ENCODE measurements at regions not wholly inside any gene's neighbourhood (a gene's known extent, or its start where the extent isn't known, plus 50 kb on each side); places are given as distances from the start of the nearest gene placed in this dataset.

DNA sequence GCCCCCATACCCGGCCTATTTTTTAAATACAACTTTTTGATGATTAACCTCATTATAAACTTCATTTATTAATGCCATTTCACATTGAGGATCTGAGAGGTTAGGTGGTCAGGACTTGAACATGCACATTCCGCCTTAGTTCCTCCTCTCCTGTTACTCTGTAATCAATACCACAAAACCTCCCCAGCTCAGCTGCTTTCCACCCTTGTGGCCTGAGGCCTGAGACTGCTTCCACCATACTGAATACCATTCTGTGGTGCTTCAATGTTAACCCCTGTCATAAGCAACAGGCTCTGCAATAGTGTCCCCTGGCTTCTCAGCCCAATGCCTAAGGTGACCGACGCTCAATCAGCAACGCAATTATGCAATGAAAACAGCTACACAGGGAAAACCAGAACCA lies 405.4 kb downstream of the ETS1 start:
- dilution Hi-C loops (cut with MboI; ENCODE audit: extremely low pct_ligation_motif_present, low sequenced_read_pairs) (no loop called here), intact Hi-C loops (cut with micrococcal nuclease) (loop anchor here (2.0 to 5.0 kb wide), 2 partner anchors 449 to 525 kb away; no protein-coding TSS in a partner anchor)
- Histone ChIP-seq H3K79me2 (ENCODE audit: control insufficient read depth, insufficient read depth, low read length) (no peaks in the 10 kb centered on the region), H3K27ac (ENCODE audit: insufficient read depth, low read depth, low read length) (no peak overlapping the region), H3K27me3 (ENCODE audit: control insufficient read depth in 2 of 2, insufficient read depth in 2 of 2, low read length in 2 of 2) (no peaks in the 10 kb centered on the region), H3K4me3 (replicated peaks in 1 of 3; ENCODE audit: insufficient read depth in 1 of 3, low read depth in 1 of 3, low read length in 3 of 3) (no peak overlapping the region), H3K9ac (replicated peaks; ENCODE audit: extremely low read depth, insufficient read depth, low read length) (no peak overlapping the region), H4K20me1 (replicated peaks; ENCODE audit: control insufficient read depth, extremely low read depth, insufficient read depth, low read length) (no peaks in the 10 kb centered on the region), H2AFZ (ENCODE audit: low read depth, low read length) (no peak overlapping the region), H3K4me2 (ENCODE audit: insufficient read depth, low read length) (no peak overlapping the region), H3K36me3 (ENCODE audit: control insufficient read depth in 2 of 2, extremely low read depth in 1 of 2, insufficient read depth in 2 of 2, low read length in 2 of 2) (no peaks in the 10 kb centered on the region), H3K9me1 (replicated peaks; ENCODE audit: control insufficient read depth, extremely low read depth, insufficient read depth, low read length) (no peaks in the 10 kb centered on the region), H3K4me1 (ENCODE audit: control insufficient read depth, extremely low read depth, insufficient read depth, low read length) (peaks cover 19% of the 10 kb centered on the region), H3K9me3 (replicated peaks; ENCODE audit: control insufficient read depth, insufficient read depth, low read length) (no peaks in the 10 kb centered on the region)
- DNase-seq (ENCODE audit: low read depth, low spot score) (no peak), FAIRE-seq (no peak)
- ChIA-PET POLR2A (no interaction called here), CTCF (interaction anchor here (0.7 to 1.0 kb wide), 2 partner anchors 299 to 448 kb away, joined by 3 to 4 read pairs; no protein-coding TSS in a partner anchor)
- TF ChIP-seq POLR2AphosphoS5 (IDR thresholded peaks at IDR 0.05; ENCODE audit: insufficient read depth, low read depth, low read length) (no peak), EZH2 (IDR thresholded peaks at IDR 0.05; ENCODE audit: borderline replicate concordance, low read depth, low read length, severe bottlenecking) (no peak), MYC (IDR thresholded peaks at IDR 0.05; ENCODE audit: low read depth, low read length) (no peak), GATA2 (IDR thresholded peaks at IDR 0.05; ENCODE audit: insufficient read depth, insufficient read length, low read depth, low read length) (no peak), POLR2A (IDR thresholded peaks at IDR 0.05; ENCODE audit: low read depth, low read length) (no peak), JUN (IDR thresholded peaks at IDR 0.05; ENCODE audit: borderline replicate concordance, insufficient read depth, insufficient read length, low read depth) (no peak), FOS (IDR thresholded peaks at IDR 0.05; ENCODE audit: borderline replicate concordance, insufficient read depth, low read length) (no peak)
- TF ChIP-seq, protein P1, sequence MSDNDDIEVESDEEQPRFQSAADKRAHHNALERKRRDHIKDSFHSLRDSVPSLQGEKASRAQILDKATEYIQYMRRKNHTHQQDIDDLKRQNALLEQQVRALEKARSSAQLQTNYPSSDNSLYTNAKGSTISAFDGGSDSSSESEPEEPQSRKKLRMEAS (IDR thresholded peaks at IDR 0.05; ENCODE audit: insufficient read depth, insufficient read length): no peak
- TF ChIP-seq, protein P2, sequence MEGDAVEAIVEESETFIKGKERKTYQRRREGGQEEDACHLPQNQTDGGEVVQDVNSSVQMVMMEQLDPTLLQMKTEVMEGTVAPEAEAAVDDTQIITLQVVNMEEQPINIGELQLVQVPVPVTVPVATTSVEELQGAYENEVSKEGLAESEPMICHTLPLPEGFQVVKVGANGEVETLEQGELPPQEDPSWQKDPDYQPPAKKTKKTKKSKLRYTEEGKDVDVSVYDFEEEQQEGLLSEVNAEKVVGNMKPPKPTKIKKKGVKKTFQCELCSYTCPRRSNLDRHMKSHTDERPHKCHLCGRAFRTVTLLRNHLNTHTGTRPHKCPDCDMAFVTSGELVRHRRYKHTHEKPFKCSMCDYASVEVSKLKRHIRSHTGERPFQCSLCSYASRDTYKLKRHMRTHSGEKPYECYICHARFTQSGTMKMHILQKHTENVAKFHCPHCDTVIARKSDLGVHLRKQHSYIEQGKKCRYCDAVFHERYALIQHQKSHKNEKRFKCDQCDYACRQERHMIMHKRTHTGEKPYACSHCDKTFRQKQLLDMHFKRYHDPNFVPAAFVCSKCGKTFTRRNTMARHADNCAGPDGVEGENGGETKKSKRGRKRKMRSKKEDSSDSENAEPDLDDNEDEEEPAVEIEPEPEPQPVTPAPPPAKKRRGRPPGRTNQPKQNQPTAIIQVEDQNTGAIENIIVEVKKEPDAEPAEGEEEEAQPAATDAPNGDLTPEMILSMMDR (IDR thresholded peaks at IDR 0.05; ENCODE audit: extremely low read depth in 1 of 2, insufficient read depth in 1 of 2, low read depth in 1 of 2, low read length in 2 of 2): no peak
- BruUV-seq (replicated peaks): no TSS peak

All from endothelial cell of umbilical vein (primary cell).